ENCODE measurements at regions not wholly inside any gene's neighbourhood (a gene's known extent, or its start where the extent isn't known, plus 50 kb on each side); places are given as distances from the start of the nearest gene placed in this dataset.

DNA sequence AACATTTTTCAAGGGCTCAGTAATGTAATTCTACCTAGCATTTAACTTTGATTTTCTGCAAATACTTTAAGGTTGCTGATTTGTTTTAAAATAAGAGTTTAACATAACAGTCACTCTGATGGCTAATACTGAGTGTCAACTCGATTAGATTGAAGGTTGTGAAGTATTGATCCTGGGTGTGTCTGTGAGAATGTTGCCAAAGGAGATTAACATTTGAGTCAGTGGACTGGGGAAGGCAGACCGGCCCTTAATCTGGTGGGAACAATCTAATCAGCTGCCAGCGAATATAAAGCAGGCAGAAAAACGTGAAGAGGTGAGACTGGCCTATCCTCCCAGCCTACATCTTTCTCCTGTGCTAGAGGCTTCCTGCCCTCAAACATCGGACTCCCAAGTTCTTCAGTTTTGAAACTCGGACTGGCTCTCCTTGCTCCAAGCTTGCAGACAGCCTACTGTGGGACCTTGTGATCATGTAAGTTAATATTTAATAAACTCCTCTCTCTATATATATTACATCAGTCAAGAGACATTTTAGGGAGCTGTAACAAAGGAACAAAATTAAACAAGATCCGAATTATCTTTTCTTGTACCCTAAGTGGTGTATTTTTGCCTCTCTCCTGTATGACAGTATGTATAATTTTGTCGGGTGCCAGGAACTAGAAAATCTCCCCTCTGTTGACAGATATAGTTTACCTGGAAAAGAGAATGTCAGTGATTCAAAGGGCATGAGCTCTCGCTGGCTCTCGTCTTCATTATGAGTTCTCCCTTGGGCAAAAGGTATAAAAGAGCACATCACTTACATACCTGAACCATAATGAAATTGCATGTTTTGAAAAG, 576.1 kb downstream of the LRRC70 start:
- no peak for DNase-seq (ENCODE audit: low read depth, low spot score)
- TF ChIP-seq, protein P1, sequence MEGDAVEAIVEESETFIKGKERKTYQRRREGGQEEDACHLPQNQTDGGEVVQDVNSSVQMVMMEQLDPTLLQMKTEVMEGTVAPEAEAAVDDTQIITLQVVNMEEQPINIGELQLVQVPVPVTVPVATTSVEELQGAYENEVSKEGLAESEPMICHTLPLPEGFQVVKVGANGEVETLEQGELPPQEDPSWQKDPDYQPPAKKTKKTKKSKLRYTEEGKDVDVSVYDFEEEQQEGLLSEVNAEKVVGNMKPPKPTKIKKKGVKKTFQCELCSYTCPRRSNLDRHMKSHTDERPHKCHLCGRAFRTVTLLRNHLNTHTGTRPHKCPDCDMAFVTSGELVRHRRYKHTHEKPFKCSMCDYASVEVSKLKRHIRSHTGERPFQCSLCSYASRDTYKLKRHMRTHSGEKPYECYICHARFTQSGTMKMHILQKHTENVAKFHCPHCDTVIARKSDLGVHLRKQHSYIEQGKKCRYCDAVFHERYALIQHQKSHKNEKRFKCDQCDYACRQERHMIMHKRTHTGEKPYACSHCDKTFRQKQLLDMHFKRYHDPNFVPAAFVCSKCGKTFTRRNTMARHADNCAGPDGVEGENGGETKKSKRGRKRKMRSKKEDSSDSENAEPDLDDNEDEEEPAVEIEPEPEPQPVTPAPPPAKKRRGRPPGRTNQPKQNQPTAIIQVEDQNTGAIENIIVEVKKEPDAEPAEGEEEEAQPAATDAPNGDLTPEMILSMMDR (IDR thresholded peaks at IDR 0.05; ENCODE audit: low read depth, low read length): no peak
- in situ Hi-C loops (cut with HindIII; ENCODE audit: low sequenced_read_pairs): no loop called here
- no peak overlapping the region for H3K4me3 ChIP-seq (ENCODE audit: low read depth, low read length)

DNA sequence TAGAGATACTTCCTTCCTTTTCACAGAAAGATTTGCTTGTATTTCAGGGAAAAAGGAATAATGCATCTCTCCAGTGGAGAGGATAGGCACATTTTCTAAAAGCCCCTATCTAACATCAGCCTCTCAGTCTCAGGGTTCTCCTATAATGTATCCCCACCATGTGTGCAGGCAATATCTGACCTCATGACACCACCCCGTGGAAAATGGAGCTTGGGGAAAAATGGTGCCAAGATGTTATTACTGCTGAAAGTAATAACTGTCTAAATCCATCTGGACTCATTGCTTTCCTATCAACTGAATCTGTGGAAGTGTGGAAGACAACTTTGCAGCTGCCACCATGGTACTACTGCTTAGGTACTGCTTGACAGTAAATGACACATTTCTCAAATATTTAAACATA, 574.3 kb downstream of the LRRC70 start:
- H3K4me3 ChIP-seq (ENCODE audit: low read depth, low read length): no peak overlapping the region
- in situ Hi-C loops (cut with HindIII; ENCODE audit: low sequenced_read_pairs): no loop called here
- TF ChIP-seq, protein P1 (IDR thresholded peaks at IDR 0.05; ENCODE audit: low read depth, low read length): no peak
- no peak for DNase-seq (ENCODE audit: low read depth, low spot score)

DNA sequence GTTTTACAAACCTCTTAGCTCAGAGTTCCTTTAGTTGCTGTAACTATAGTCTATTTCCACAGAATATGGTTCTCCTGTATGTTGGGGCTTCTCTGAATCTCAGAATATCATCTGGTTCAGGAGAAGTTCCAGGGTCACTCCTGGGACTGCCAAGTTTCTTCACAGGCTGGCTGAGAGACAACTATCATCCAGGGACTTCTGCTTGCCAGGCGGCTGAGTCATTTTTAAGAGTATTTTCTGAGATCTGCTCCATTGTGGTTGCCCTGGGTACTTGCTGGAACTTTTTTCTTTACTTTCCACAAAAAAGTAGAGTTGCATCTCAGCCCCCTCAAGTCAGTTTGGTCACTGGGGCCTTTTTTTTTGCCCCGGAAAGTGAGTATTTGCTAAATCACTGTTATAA, 566.5 kb downstream of the LRRC70 start:
- TF ChIP-seq, protein P1 (IDR thresholded peaks at IDR 0.05; ENCODE audit: low read depth, low read length): no peak
- H3K4me3 ChIP-seq (ENCODE audit: low read depth, low read length): no peak overlapping the region
- in situ Hi-C loops (cut with HindIII; ENCODE audit: low sequenced_read_pairs): no loop called here
- no peak for DNase-seq (ENCODE audit: low read depth, low spot score)

DNA sequence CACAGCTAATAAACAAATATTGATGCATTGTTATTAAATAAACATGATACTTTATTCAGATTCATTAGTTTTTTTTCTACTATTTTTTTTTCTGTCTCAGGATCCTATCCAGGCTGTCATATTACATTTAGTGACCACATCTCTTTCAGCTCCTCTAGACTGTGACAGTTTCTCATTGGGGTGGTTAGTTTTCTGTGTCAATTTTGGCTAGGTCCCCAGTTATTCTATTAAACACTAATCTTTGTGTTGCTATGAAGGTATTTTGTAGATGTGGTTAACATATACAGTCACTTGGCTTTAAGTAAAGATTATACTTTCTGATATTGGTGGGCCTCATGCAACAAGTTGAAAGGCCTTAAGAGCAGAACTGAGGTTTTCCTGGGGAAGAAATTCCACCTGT, 563.0 kb downstream of the LRRC70 start:
- in situ Hi-C loops (cut with HindIII; ENCODE audit: low sequenced_read_pairs): no loop called here
- no peak for DNase-seq (ENCODE audit: low read depth, low spot score)

DNA sequence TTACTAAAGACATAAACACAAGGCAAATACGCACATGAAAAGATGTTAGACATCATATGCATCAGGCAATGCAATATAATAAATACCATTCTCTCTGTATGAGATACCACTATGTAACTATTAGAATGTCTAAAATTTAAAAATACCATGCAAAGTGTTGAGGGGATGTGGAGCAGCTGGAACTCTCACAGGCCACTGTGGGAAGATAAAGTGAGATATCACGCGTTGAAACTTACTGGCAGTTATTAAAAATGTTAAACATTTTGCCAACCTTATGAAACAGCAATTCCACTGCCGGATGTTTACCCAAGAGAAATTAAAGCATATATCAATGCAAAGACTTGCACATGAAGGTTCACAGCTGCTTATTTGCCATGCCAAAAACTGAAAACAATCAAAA, 556.7 kb downstream of the LRRC70 start:
- TF ChIP-seq, protein P1 (IDR thresholded peaks at IDR 0.05; ENCODE audit: low read depth, low read length): no peak
- in situ Hi-C loops (cut with HindIII; ENCODE audit: low sequenced_read_pairs): no loop called here
- DNase-seq (ENCODE audit: low read depth, low spot score): no peak
- no peak overlapping the region for H3K4me3 ChIP-seq (ENCODE audit: low read depth, low read length)

More for the DNA sequence above, 563.0 kb downstream of the LRRC70 start:
- TF ChIP-seq, protein P1 (IDR thresholded peaks at IDR 0.05; ENCODE audit: low read depth, low read length): no peak
- no peak overlapping the region for H3K4me3 ChIP-seq (ENCODE audit: low read depth, low read length)

DNA sequence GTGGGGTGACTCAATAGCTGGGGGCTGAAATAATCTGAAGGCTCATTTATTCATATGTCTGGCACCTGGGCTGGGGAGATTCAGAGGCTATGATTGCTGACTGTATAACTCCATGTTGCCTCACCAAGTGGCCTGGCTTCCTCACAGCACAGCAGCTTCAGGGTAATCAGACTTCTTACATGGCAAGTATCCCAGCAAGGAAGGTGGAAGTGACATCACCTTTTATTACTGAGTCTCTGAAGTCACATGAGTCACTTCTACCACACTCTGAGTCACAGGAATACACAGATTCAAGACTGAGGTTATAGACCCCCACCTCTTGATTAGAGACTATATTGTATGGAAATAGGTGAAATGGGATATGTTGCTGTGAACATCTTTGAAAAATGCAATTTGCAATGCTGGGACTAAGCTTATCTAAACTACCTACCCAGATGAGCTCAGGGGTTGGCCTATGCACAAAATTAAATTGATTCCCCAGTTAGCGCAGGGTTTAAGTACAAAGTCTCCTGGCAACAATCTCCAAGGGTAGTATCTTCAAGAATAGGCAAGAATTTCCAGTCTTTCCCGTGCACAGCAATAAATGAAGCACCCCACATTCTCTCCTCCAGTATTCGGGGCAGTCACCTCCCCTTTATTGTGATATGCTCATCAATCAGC, 553.1 kb downstream of the LRRC70 start:
- in situ Hi-C loops (cut with HindIII; ENCODE audit: low sequenced_read_pairs): no loop called here
- H3K4me3 ChIP-seq (ENCODE audit: low read depth, low read length): no peak overlapping the region
- TF ChIP-seq, protein P1 (IDR thresholded peaks at IDR 0.05; ENCODE audit: low read depth, low read length): no peak
- DNase-seq (ENCODE audit: low read depth, low spot score): peak; percentile 89

Data from astrocyte of the spinal cord (primary cell).